SU-DHL-6 (cell line): ENCODE measurements at regions not wholly inside any gene's neighbourhood (a gene's known extent, or its start where the extent isn't known, plus 50 kb on each side); places are given as distances from the start of the nearest gene placed in this dataset.
A peak's percentile ranks its signal among the peaks of the same experiment; 100 is the strongest.

Experiments used
- H2AFZ ChIP-seq: fragments of 200-600 bp; sonication (generic); 2 replicates; pipeline ENCODE4 v1.6.1; 2014; ENCODE audit warnings: low read depth, mild to moderate bottlenecking, moderate library complexity, mixed read lengths, antibody characterized with exemption, low read length; ENCODE audit not compliant: severe bottlenecking
- H3F3A ChIP-seq: fragments of 200-600 bp; shearing (Covaris generic); 2 replicates; pipeline ENCODE4 v1.6.0; 2016; ENCODE audit warnings: antibody characterized with exemption, mild to moderate bottlenecking; ENCODE audit not compliant: insufficient read depth
- H3K27ac ChIP-seq: fragments of 200-600 bp; sonication (generic); 2 replicates; pipeline ENCODE4 v1.5.1; 2016; ENCODE audit warnings: low read depth, mild to moderate bottlenecking, low read length, moderate library complexity, mixed read lengths
- H3K27me3 ChIP-seq: fragments of 200-600 bp; sonication (generic), shearing (Covaris generic); 2 replicates; pipeline ENCODE4 v1.6.0; 2014; ENCODE audit warnings: mild to moderate bottlenecking, low read length
- H3K36me3 ChIP-seq: fragments of 200-600 bp; sonication (generic); 2 replicates; pipeline ENCODE4 v1.6.1; 2014; ENCODE audit warnings: mild to moderate bottlenecking, low read length, mixed read lengths
- H3K4me2 ChIP-seq: fragments of 300-600, 200-600 bp; shearing (Covaris generic), sonication (generic); 2 replicates; pipeline ENCODE4 v1.6.0; 2014; ENCODE audit warnings: low read length, low read depth, mild to moderate bottlenecking; ENCODE audit not compliant: poor library complexity, severe bottlenecking
- H3K4me3 ChIP-seq: fragments of 200-600 bp; sonication (generic); 2 replicates; pipeline ENCODE4 v1.5.1; 2014; ENCODE audit warnings: antibody characterized with exemption, low read length, mild to moderate bottlenecking, mixed read lengths; ENCODE audit not compliant: insufficient read depth, poor library complexity, severe bottlenecking
- H3K79me2 ChIP-seq: fragments of 200-600 bp; sonication (generic); 2 replicates; pipeline ENCODE4 v1.6.1; 2014; ENCODE audit warnings: mild to moderate bottlenecking, low read length, moderate library complexity; ENCODE audit not compliant: insufficient read depth
- H3K9ac ChIP-seq: fragments of 200-600 bp; sonication (generic); 2 replicates; pipeline ENCODE4 v1.7.0; 2014; ENCODE audit warnings: mild to moderate bottlenecking, low read length
- H3K9me2 ChIP-seq: fragments of 200-600 bp; sonication (generic); replicated peaks from 2 replicates; pipeline ENCODE4 v1.6.1; 2014; ENCODE audit warnings: low read length; ENCODE audit not compliant: insufficient read depth
- H3K9me3 ChIP-seq: fragments of 200-600 bp; sonication (generic); 2 replicates; pipeline ENCODE4 v1.6.1; 2014; ENCODE audit warnings: low read length, mixed read lengths; ENCODE audit not compliant: insufficient read depth
- H4K20me1 ChIP-seq: fragments of 200-600 bp; sonication (generic); 2 replicates; pipeline ENCODE4 v1.6.1; 2014; ENCODE audit warnings: low read depth, mild to moderate bottlenecking, antibody characterized with exemption, low read length, moderate library complexity, mixed read lengths
- EZH2phosphoT487 ChIP-seq: fragments of 200-600 bp; sonication (generic), shearing (Covaris generic); conservative IDR thresholded peaks from 2 replicates; pipeline ENCODE4 v1.6.1; 2018; ENCODE audit warnings: mild to moderate bottlenecking, antibody characterized with exemption, low read length, moderate library complexity, mixed read lengths
- TF ChIP-seq, protein P1 (sequence below): fragments of 200-600 bp; sonication (generic); IDR thresholded peaks from one replicate; pipeline ENCODE4 v1.5.1; 2017; ENCODE audit warnings: antibody characterized with exemption, mild to moderate bottlenecking, low read length, moderate library complexity; ENCODE audit not compliant: insufficient read depth, poor library complexity, severe bottlenecking

DNA sequence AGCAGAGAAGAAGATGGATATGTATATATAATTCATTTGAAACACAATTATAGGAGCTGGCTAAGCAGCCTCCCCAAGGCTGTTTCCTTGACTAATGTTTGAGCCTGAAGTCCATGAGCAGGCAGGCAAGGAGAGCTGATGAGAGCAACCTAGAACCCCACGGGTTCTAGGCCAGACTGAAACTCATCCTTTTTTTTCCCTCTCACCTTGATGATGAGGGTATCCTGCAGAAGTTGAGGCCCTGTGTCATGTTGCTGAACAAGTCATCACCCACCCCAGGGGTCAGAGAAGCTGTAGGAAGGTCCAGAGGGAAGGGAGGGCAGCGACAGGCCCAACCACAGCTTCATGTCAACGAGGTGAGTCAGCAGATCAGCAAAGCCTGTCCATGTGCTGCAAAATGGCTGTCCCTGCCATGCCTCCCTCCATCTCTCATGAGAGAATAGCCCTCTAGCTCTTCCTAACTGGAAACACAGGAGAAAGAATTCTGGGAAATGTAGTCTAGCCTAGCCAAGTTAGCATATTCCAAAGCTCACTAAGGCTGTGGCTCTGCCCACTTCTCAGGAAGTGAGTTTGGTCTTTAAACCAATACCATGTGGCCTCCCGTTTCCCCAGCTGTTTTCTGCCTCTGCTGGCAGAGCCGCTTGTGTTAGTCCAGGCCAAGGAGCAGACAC lies 91.3 kb upstream of the DTNBP1 start:
- TF ChIP-seq, protein P1, sequence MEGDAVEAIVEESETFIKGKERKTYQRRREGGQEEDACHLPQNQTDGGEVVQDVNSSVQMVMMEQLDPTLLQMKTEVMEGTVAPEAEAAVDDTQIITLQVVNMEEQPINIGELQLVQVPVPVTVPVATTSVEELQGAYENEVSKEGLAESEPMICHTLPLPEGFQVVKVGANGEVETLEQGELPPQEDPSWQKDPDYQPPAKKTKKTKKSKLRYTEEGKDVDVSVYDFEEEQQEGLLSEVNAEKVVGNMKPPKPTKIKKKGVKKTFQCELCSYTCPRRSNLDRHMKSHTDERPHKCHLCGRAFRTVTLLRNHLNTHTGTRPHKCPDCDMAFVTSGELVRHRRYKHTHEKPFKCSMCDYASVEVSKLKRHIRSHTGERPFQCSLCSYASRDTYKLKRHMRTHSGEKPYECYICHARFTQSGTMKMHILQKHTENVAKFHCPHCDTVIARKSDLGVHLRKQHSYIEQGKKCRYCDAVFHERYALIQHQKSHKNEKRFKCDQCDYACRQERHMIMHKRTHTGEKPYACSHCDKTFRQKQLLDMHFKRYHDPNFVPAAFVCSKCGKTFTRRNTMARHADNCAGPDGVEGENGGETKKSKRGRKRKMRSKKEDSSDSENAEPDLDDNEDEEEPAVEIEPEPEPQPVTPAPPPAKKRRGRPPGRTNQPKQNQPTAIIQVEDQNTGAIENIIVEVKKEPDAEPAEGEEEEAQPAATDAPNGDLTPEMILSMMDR = no peak
- no peak for TF ChIP-seq EZH2phosphoT487
- H3K4me3 ChIP-seq = no peak overlapping the region

DNA sequence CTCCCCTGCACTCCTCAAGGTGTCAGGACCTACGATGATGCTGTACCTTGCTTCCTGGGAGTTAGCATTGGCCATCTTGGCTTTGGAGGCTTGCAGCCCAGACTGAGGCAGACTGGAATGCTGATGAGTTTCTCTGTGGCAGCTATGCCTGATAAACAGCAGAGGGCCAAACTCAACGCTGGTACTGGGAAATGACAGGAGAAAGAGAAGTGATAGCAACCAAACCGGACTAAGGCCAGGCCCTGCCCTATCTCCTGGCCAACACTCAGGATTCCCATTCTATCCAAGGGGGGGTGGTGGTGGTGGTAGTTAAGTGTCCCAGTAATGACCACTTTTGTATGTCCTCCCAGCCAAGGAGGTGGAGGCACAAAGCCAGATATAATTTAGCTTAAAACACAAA lies 90.0 kb upstream of the DTNBP1 start:
- TF ChIP-seq, protein P1 = no peak
- no peak for TF ChIP-seq EZH2phosphoT487
- Histone ChIP-seq H3K27ac (no peak overlapping the region), H2AFZ (no peak overlapping the region), H3K27me3 (no peaks in the 10 kb centered on the region), H3K79me2 (no peaks in the 10 kb centered on the region), H3K9ac (no peak overlapping the region), H3K9me3 (no peaks in the 10 kb centered on the region), H3K4me3 (no peak overlapping the region), H3K36me3 (no peaks in the 10 kb centered on the region), H3F3A (no peaks in the 10 kb centered on the region), H3K9me2 (no peaks in the 10 kb centered on the region), H3K4me2 (no peak overlapping the region), H4K20me1 (no peaks in the 10 kb centered on the region)

More for the DNA sequence above, 91.3 kb upstream of the DTNBP1 start:
- H4K20me1 ChIP-seq = no peaks in the 10 kb centered on the region
- no peak overlapping the region for H3K27ac ChIP-seq
- no peak overlapping the region for H3K4me2 ChIP-seq
- no peaks in the 10 kb centered on the region for H3K9me2 ChIP-seq
- no peaks in the 10 kb centered on the region for H3F3A ChIP-seq
- H3K27me3 ChIP-seq = no peaks in the 10 kb centered on the region
- no peaks in the 10 kb centered on the region for H3K36me3 ChIP-seq
- H3K79me2 ChIP-seq = no peaks in the 10 kb centered on the region
- no peak overlapping the region for H2AFZ ChIP-seq
- H3K9me3 ChIP-seq = no peaks in the 10 kb centered on the region
- H3K9ac ChIP-seq = no peak overlapping the region

DNA sequence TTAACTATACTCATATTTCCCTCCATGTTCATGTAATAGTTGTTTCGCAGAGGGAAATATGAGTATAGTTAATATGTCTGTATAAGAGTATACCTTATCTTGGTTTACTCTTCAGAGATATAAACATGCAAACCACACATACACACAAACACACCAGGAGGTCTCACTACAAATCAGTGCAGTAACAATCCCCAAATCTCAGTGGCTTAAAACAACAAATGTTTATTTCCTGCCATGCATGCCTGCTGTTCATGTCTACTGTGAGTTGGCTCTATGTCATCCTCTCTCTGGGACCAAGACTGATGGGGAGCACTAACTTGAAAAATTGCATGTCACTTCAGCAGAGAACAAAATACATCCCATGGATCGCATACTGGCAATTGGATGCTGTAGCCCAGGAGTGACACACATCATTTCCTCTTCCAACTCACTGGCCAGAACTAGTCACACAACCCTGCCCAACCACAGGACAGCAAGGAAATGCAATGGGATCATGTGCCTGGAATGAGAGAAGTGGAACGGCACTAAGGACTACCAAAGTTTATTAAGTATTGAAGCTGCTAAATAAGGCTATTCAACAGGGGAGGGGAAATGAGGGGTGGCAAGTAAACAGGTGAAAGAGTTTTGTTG lies 89.0 kb upstream of the DTNBP1 start:
- Histone ChIP-seq H2AFZ (no peak overlapping the region), H4K20me1 (no peaks in the 10 kb centered on the region), H3K4me2 (no peak overlapping the region), H3K79me2 (no peaks in the 10 kb centered on the region), H3K36me3 (no peaks in the 10 kb centered on the region), H3K27ac (no peak overlapping the region), H3K9me3 (no peaks in the 10 kb centered on the region), H3F3A (no peaks in the 10 kb centered on the region), H3K27me3 (no peaks in the 10 kb centered on the region), H3K4me3 (no peak overlapping the region), H3K9me2 (no peaks in the 10 kb centered on the region), H3K9ac (no peak overlapping the region)
- TF ChIP-seq EZH2phosphoT487 = 0 out of 2 replicates have a peak, but pooled peaks have one; percentile 22
- TF ChIP-seq, protein P1 = no peak
